Erythroblast (primary cell): ENCODE measurements at regions not wholly inside any gene's neighbourhood (a gene's known extent, or its start where the extent isn't known, plus 50 kb on each side); places are given as distances from the start of the nearest gene placed in this dataset.

Experiments
- GATA1 ChIP-seq: IDR thresholded peaks from 2 replicates; pipeline ENCODE4 v1.6.1; 2011; ENCODE audit warnings: low read depth, mild to moderate bottlenecking, control low read depth, low read length, moderate library complexity
- POLR2A ChIP-seq: IDR thresholded peaks from 2 replicates; pipeline ENCODE4 v1.6.1; 2011; ENCODE audit warnings: mild to moderate bottlenecking, low read length

DNA sequence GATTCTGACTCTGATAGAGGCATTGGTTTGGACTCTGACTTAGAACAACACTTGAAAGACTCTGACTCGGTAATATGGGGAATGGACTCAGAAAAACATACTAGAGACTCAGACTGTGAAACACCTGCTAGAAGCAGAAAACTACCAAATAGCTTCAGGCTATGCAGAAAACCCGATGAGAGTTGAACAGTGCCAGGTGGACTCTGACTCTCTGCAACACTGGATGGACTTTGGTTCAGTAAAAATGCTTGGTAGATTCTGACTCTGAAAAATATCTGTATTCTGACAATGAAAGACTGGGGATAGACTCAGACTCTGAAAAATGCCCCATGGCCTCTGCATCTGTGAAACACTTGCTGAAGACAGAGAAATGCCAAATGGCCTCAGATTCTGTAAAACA lies 215.1 kb upstream of the HDX start:
- no peak for TF ChIP-seq POLR2A
- no peak for TF ChIP-seq GATA1
